Mammary epithelial cell (primary cell): ENCODE measurements at regions not wholly inside any gene's neighbourhood (a gene's known extent, or its start where the extent isn't known, plus 50 kb on each side); places are given as distances from the start of the nearest gene placed in this dataset.
"Not testable (repeated sequence)": the region's sequence is repeated elsewhere in the genome, so short reads cannot be mapped to it uniquely, and the experiment has no call there.

Experiments
- CTCF ChIP-seq, 2 donors: IDR thresholded peaks in 1 of 2; conservative IDR thresholded peaks in 1 of 2; 2 replicates each; pipeline ENCODE4 v1.5.1; 2011 to 2012; ENCODE audit warnings: inconsistent platforms in 2 of 2, low read length in 2 of 2, mild to moderate bottlenecking in 2 of 2, control low read depth in 1 of 2, low read depth in 1 of 2; ENCODE audit not compliant: insufficient read depth in 1 of 2; ENCODE audit errors: extremely low read depth in 1 of 2
- EZH2 ChIP-seq: IDR thresholded peaks from 2 replicates; pipeline ENCODE4 v1.6.1; 2012; ENCODE audit warnings: low read length, inconsistent platforms, borderline replicate concordance

- not testable (repeated sequence) for TF ChIP-seq CTCF (conservative IDR thresholded peaks at IDR 0.05 in 1 of 2, IDR thresholded peaks at IDR 0.05 in 1 of 2; ENCODE audit: extremely low read depth in 1 of 2, insufficient read depth in 1 of 2, low read depth in 1 of 2, low read length in 2 of 2); EZH2
Measured at GRCh38 chr4:33501587-33501986, 2742.7 kb downstream of the ARAP2 start.
